ENCODE measurements at regions not wholly inside any gene's neighbourhood (a gene's known extent, or its start where the extent isn't known, plus 50 kb on each side); places are given as distances from the start of the nearest gene placed in this dataset.
"Not testable (repeated sequence)": the region's sequence is repeated elsewhere in the genome, so short reads cannot be mapped to it uniquely, and the experiment has no call there.

DNA sequence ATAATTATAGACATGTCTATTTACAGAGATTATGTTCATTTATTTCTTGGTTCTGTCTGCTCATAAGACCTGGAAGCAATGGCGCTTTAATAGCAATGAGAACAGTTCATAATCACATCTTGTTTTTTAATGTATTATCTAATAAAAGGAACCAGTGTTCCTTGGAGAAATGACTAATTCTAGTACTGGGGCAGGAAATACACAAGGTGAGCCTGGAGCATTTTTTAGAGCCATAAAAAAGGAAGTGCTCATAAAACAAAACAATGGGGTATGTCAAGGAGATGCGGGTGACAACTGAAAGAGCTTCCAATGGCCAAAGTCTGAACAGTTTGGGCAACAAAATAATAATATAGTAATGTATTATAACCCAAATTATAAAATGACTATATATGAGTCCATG is 531.9 kb upstream of the CHD1 start:
- Mint-ChIP-seq H3K36me3 (no peaks in the 10 kb centered on the region), H3K27ac (no peak overlapping the region), H3K4me3 (no peak overlapping the region), H3K9me3 (ENCODE audit: low read depth) (no peaks in the 10 kb centered on the region), H3K4me1 (no peaks in the 10 kb centered on the region), H3K27me3 (no peaks in the 10 kb centered on the region)
- DNase-seq (no peak), ATAC-seq (no peak)
- CTCF ChIA-PET = no interaction called here

DNA sequence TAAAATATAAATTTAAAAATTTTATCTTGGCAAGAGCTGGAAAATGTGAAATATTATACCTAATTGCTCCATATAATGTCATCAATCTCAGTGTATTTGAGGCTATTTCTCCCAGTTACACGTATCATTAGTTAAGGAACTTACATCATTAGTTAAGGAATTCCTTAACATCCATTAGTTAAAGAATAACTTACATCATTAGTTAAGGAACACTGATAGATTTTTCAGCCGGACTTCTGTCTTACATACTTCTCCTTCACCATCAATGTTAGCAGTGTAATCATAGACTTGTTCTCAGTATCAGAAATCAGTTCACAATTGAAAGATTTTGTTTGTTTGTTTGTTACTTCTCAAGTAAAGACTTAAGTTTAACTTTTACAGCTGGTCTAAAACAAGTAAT is 524.4 kb upstream of the CHD1 start:
- Mint-ChIP-seq H3K4me1 (no peaks in the 10 kb centered on the region), H3K27ac (no peak overlapping the region), H3K36me3 (no peaks in the 10 kb centered on the region), H3K27me3 (no peaks in the 10 kb centered on the region), H3K9me3 (ENCODE audit: low read depth) (no peaks in the 10 kb centered on the region), H3K4me3 (no peak overlapping the region)
- CTCF ChIA-PET = no interaction called here
- ATAC-seq (no peak), DNase-seq (no peak)

DNA sequence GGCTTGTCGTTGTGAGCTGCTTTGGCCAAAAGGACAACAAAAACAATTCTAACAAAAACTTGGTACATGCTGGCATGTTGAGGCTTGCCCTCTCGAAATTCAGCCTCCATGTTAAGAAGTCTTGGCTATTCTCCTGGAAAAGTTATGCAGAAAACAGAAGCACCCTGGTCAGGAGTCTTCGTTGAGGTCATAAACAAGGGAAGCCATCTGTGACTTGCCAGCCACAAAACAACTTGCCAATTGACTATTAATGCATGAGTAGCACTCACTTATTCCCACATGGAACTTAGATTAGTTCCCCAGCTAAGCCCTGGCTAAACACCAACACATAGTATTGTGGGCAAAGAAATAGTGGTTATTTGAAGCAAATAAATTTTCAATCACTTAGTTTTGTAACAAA is 521.0 kb upstream of the CHD1 start:
- Mint-ChIP-seq H3K4me1 (no peaks in the 10 kb centered on the region), H3K36me3 (no peaks in the 10 kb centered on the region), H3K9me3 (ENCODE audit: low read depth) (no peaks in the 10 kb centered on the region), H3K4me3 (no peak overlapping the region), H3K27ac (no peak overlapping the region), H3K27me3 (no peaks in the 10 kb centered on the region)
- DNase-seq (no peak), ATAC-seq (no peak)
- CTCF ChIA-PET = no interaction called here

DNA sequence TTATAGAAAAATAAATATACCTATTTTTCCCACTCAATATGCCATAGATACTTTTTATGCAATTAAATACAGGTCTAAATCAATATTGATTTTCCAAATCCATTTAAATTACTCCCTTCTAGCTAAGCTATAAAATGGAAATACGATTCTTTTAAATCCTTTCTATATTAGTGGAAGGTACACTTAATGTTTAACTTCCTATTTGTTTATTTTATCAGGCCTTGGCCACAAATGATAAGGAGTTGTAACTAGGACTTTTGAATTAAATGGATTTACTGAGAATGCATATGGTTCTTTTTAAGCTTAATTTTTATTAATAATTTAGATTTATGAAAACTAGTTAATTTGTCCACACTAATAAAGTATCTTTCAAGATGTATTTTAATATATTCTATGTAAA is 517.0 kb upstream of the CHD1 start:
- no peak for ATAC-seq
- H3K27me3 Mint-ChIP-seq = no peaks in the 10 kb centered on the region
- H3K36me3 Mint-ChIP-seq = no peaks in the 10 kb centered on the region
- CTCF ChIA-PET = no interaction called here
- H3K4me1 Mint-ChIP-seq = no peaks in the 10 kb centered on the region
- no peaks in the 10 kb centered on the region for H3K9me3 Mint-ChIP-seq (ENCODE audit: low read depth)
- no peak for DNase-seq
- H3K4me3 Mint-ChIP-seq = no peak overlapping the region
- no peak overlapping the region for H3K27ac Mint-ChIP-seq

DNA sequence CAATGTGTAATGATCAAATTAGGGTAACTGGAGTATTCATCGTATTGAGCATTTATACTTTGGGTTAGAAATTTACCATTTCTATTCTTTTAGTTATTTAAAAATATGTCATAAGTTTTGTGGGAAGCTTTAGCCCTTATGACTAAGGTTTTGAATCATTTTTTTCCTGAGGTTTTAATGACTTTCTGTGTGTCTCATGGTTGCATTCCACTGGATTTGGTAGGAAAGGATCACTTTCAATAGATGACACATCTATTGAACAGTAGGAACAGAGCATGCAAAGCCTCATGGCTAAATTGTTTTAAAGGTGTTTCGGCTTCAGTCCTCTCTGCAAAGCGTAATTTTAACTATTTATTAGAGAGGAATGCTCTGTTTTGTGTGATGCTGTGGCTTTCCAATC is 512.4 kb upstream of the CHD1 start:
- Mint-ChIP-seq H3K27me3 (no peaks in the 10 kb centered on the region), H3K4me1 (no peaks in the 10 kb centered on the region), H3K9me3 (ENCODE audit: low read depth) (no peaks in the 10 kb centered on the region), H3K27ac (no peak overlapping the region), H3K36me3 (no peaks in the 10 kb centered on the region), H3K4me3 (no peak overlapping the region)
- CTCF ChIA-PET = no interaction called here
- DNase-seq (no peak), ATAC-seq (no peak)

DNA sequence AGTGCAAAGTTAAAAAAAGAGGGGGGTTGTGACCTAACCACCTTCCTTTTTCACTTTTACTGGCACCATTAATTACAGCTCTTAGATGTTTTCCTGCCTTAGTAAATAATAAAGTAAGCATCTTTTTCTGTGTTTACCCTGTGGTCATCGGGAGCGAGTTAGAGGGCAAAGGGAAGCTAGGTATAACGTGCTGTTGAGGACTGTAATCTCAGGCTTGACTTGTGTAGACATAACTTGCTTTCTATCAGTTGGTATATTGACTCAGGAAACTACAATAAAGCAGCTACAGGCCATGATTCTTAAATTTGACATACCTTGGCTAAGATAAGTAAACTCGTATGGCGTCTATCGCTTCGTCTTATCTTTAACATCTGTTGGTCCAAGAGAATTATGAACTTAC is 509.8 kb upstream of the CHD1 start:
- Mint-ChIP-seq H3K27me3 (no peaks in the 10 kb centered on the region), H3K4me1 (no peaks in the 10 kb centered on the region), H3K36me3 (no peaks in the 10 kb centered on the region), H3K27ac (no peak overlapping the region), H3K9me3 (ENCODE audit: low read depth) (no peaks in the 10 kb centered on the region), H3K4me3 (no peak overlapping the region)
- ATAC-seq = no peak
- CTCF ChIA-PET = no interaction called here
- no peak for DNase-seq

DNA sequence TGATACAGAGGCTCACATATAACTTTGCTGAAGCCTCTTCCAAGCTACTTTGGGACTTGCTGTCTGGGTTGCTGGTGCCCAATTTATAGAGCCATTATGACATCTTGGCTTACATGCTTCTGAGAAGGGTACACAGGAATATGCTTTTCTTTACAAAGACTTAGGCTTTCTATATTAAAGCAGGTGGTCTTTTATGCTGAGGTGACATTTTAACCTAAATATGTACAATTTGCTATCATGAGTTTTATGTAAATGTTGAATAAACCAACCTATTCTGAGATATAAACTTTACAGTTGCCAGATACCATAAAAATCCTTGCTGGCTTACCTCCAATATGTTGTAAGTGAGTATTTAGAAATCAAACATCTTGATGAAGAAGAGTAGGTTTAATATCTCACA is 509.2 kb upstream of the CHD1 start:
- no peak for ATAC-seq
- no peaks in the 10 kb centered on the region for H3K36me3 Mint-ChIP-seq
- no peaks in the 10 kb centered on the region for H3K27me3 Mint-ChIP-seq
- no peak for DNase-seq
- no peak overlapping the region for H3K4me3 Mint-ChIP-seq
- H3K27ac Mint-ChIP-seq = no peak overlapping the region
- H3K9me3 Mint-ChIP-seq (ENCODE audit: low read depth) = no peaks in the 10 kb centered on the region
- CTCF ChIA-PET = no interaction called here
- no peaks in the 10 kb centered on the region for H3K4me1 Mint-ChIP-seq

DNA sequence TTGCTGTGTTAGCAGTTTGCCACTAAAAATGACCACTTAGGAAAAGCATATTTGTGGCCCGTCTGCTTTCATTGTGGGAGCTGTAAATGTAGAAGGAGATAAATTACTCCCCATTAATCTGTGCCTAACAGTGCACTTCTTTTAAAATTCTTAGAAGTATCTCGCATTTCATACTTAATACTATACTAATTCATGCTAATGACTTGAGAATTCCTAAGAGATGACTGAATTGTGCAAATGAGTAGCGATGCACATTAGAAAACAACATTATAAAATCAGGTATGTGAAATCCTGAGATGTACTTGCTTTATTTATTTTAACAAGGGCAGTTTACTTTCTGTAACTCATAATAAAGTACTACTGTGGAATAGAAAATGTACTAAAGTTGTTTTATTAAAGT is 494.6 kb upstream of the CHD1 start:
- H3K36me3 Mint-ChIP-seq; H3K4me3 Mint-ChIP-seq; H3K27ac Mint-ChIP-seq; DNase-seq; ATAC-seq; H3K9me3 Mint-ChIP-seq (ENCODE audit: low read depth); H3K4me1 Mint-ChIP-seq; CTCF ChIA-PET; H3K27me3 Mint-ChIP-seq: not testable (repeated sequence)

DNA sequence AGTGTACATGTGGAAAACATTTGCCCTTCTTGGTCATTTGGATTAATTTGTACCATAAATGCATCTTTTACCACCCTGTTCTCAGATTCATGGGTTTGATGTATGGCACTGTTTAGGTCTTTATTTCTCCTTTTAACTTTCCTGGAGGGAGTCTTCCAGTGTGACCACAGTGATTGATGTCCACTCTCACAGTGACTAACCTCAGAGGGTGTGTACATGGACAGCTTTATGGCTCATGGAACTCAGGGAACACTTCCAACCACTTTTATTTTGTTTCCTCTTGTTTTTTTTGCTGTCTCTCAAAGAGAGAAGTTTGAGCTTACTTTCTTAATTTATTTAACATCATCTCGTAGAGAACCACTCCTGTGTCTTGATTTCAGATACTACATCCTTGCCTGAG is 489.8 kb upstream of the CHD1 start:
- H3K36me3 Mint-ChIP-seq; H3K27me3 Mint-ChIP-seq; CTCF ChIA-PET; H3K9me3 Mint-ChIP-seq (ENCODE audit: low read depth); H3K4me3 Mint-ChIP-seq; DNase-seq; H3K27ac Mint-ChIP-seq; H3K4me1 Mint-ChIP-seq; ATAC-seq: not testable (repeated sequence)

DNA sequence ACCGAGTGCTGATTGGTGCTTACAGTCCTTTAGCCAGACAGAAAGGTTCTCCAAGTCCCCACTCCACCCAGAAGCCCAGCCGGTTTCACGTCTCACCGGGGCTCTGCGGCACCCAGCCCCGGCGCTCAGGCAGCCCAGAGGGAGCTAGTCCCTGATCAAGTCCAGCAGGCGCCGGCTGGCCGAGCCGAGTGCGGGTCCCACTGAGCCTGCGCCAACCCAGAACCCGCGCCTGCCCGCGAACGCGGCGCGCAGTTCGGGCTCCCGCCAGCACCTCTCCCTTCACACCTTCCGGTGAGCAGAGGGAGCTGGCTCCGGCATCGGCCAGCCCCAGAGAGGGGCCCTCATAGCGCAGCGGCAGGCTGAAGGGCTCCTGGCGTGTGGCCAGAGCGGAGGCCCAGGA is 481.6 kb upstream of the CHD1 start:
- DNase-seq; CTCF ChIA-PET; H3K27ac Mint-ChIP-seq; H3K27me3 Mint-ChIP-seq; H3K4me1 Mint-ChIP-seq; H3K36me3 Mint-ChIP-seq; H3K4me3 Mint-ChIP-seq; ATAC-seq; H3K9me3 Mint-ChIP-seq (ENCODE audit: low read depth): not testable (repeated sequence)

DNA sequence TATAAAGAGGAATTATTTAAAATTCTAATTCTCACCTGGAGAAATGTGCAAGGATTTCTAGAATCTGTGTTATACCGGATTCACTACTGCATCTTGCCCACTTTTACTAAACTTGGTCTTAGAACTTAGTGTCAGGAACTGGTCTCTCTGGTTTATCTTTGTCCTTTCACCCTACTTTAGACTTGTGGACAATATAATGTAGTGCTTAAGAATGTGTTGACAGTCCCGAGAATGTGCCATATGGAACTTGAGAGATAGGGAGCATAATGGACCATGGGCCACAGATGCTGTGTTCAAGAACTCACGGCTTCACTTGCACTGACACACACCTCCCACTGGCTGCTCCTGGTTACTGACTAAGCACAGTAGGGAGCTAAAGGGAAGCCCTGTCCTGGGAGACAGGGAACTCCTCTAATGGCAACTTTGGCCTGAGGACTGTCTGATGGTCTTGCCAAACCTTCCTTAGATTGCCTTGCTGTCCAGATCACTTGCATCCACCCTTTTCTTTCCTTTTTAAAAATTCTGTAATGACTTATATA is 476.0 kb upstream of the CHD1 start:
- H3K9me3 Mint-ChIP-seq (ENCODE audit: low read depth); H3K36me3 Mint-ChIP-seq; H3K4me3 Mint-ChIP-seq; H3K27ac Mint-ChIP-seq; ATAC-seq; CTCF ChIA-PET; H3K4me1 Mint-ChIP-seq; H3K27me3 Mint-ChIP-seq; DNase-seq: not testable (repeated sequence)

DNA sequence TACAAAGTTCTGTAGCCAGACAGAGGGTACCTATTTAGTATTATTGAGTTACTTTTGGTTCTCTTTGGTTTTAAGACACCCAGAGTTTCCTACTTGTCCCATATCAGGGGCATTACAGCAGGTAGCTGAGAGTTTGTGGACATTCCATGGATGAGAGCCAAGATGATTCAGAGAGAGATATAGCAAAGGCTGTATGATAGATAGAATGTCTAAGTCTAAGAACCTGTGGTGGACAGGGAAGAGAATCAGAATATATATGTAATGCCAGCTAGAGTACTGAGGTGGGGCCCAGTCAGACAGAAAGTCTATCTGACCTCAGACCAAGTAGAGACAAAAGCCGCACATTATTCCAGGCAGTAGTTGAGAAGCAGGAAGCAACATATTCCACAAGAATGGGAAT is 471.8 kb upstream of the CHD1 start:
- not testable (repeated sequence) for ATAC-seq

DNA sequence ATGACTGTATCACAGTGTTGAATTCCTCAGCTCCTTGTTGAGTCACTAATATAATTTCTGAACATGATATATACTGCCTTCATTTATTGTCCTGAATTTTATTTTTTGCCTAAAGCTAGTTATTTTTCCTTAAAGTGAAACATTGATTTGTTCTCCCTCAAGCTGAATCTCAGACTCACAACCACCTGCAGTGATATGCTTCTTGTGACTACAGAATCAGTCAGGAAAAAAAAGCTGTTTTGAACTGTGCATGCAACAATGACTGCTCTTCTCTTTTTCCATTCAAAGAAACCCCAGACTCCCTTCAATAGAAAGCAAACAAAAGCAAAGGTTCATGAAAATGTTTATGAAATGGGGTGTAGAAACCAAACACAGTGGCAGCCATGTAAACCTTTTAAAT is 470.2 kb upstream of the CHD1 start:
- no peak overlapping the region for H3K4me3 Mint-ChIP-seq
- H3K27me3 Mint-ChIP-seq = no peaks in the 10 kb centered on the region
- H3K36me3 Mint-ChIP-seq = no peaks in the 10 kb centered on the region
- no peaks in the 10 kb centered on the region for H3K4me1 Mint-ChIP-seq
- CTCF ChIA-PET = no interaction called here
- ATAC-seq = no peak
- DNase-seq = no peak
- H3K27ac Mint-ChIP-seq = no peak overlapping the region
- no peaks in the 10 kb centered on the region for H3K9me3 Mint-ChIP-seq (ENCODE audit: low read depth)

More for the DNA sequence above, 471.8 kb upstream of the CHD1 start:
- H3K36me3 Mint-ChIP-seq; H3K4me1 Mint-ChIP-seq; H3K27me3 Mint-ChIP-seq; H3K4me3 Mint-ChIP-seq; H3K27ac Mint-ChIP-seq; DNase-seq; CTCF ChIA-PET; H3K9me3 Mint-ChIP-seq (ENCODE audit: low read depth): not testable (repeated sequence)

DNA sequence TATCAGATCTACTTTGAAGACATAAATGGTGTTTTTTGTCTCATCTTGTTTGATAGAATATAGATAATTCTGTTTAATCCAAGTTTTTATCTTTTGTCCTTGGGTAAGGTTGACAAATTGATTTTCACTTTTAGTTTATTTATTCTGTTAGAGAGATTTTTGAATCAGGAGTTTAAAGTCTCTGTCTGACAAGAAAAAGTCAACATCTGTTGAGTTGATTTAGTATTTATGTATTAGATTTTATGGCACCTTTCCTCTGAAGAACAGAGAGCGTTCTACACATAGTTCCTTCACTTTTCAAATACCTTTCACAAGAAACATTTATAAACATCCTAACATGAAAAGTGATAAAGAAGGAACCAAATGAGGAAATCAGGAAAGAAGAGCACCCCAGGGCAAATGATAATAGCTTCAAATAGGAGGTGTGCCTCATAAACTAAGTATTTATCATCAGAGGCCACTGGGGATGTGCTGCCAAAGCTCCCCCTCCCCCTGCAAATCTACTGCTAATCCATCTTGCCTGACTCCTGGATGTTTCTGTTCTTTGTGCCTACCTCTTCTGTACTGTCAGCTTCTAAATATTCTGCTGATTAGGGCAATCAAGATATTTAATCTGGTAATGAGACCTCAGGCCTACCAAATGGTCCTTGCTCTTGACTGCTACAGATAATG is 457.7 kb upstream of the CHD1 start:
- no peak for ATAC-seq
- H3K9me3 Mint-ChIP-seq (ENCODE audit: low read depth) = no peaks in the 10 kb centered on the region
- no peak overlapping the region for H3K4me3 Mint-ChIP-seq
- no peaks in the 10 kb centered on the region for H3K27me3 Mint-ChIP-seq
- no peaks in the 10 kb centered on the region for H3K36me3 Mint-ChIP-seq
- CTCF ChIA-PET = no interaction called here
- H3K27ac Mint-ChIP-seq = no peak overlapping the region
- no peaks in the 10 kb centered on the region for H3K4me1 Mint-ChIP-seq
- DNase-seq = no peak

DNA sequence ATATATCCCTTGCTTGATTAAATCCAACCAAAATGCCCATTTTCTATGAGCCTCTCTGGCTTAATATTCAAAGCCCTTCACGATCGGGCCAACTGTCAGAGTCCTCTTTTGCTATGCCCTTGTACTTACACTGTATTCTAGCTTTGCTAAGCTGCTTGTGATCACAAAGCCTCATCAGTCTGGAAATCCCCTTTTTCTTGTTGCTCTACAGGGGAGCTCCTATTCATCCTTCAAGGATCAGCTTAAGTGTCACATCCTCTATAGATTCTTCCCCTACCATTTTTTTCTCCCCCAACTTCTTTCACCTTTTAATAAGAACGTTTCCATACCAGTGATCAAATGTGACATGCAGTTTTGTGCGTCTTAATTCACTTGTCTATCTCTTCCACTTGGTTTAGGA is 450.4 kb upstream of the CHD1 start:
- H3K27me3 Mint-ChIP-seq = no peaks in the 10 kb centered on the region
- H3K4me1 Mint-ChIP-seq = no peaks in the 10 kb centered on the region

More for the DNA sequence above, 450.4 kb upstream of the CHD1 start:
- CTCF ChIA-PET = no interaction called here
- ATAC-seq (no peak), DNase-seq (no peak)
- Mint-ChIP-seq H3K27ac (no peak overlapping the region), H3K4me3 (no peak overlapping the region), H3K36me3 (no peaks in the 10 kb centered on the region), H3K9me3 (ENCODE audit: low read depth) (peaks cover 3% of the 10 kb centered on the region)
